GM12878 (cell line): ENCODE measurements at regions not wholly inside any gene's neighbourhood (a gene's known extent, or its start where the extent isn't known, plus 50 kb on each side); places are given as distances from the start of the nearest gene placed in this dataset.

Source experiments
- ATAC-seq: fragments of 200-7000 bp; cut with Tn5 transposase; 3 replicates; pipeline ENCODE4 v1.9.1; 2020; ENCODE audit warnings: mild to moderate bottlenecking, moderate library complexity
- BruUV-seq: library from RNA; stranded (reverse); fragments of 400-500 nt; replicated peaks from 2 replicates; lab custom pipeline; 2021; lab: Mats Ljungman, UMichigan
- CTCF ChIA-PET: fragments of 300-600 bp; sonication (Branson Sonifier 250); formaldehyde crosslinking; extraction: SDS; loops from one replicate; lab custom pipeline; 2021; ENCODE audit warnings: inconsistent platforms; lab: Yijun Ruan, JAX
- POLR2A ChIA-PET: fragments of 350-600 bp; formaldehyde crosslinking; extraction: SDS; loops from one replicate; lab custom pipeline; 2021; ENCODE audit warnings: inconsistent platforms; lab: Charles Lee
- RAD21 ChIA-PET: fragments of 300-600 bp; sonication (Branson Sonifier 250); formaldehyde crosslinking; loops from one replicate; lab custom pipeline; 2023; ENCODE audit warnings: antibody characterized with exemption; ENCODE audit not compliant: unreplicated experiment; lab: Charles Lee
- SMC1A ChIA-PET: fragments of 300-600 bp; sonication (Branson Sonifier 250); formaldehyde crosslinking; loops from one replicate; lab custom pipeline; 2023; ENCODE audit not compliant: unreplicated experiment, uncharacterized antibody; lab: Charles Lee
- DNase-seq: peaks from one replicate; pipeline ENCODE4 v3.0.0-alpha.2; 2011; ENCODE audit warnings: low read depth, low spot score
- FAIRE-seq: peaks from 3 replicates; lab custom pipeline; 2011; peaks lifted over from hg19 to GRCh38; lab: Jason Lieb, UNC
- H2AFZ ChIP-seq: 2 replicates; pipeline ENCODE4 v1.6.0; 2011; ENCODE audit warnings: low read depth, low read length, control low read depth; ENCODE audit not compliant: control insufficient read depth
- H3K27ac ChIP-seq: 2 replicates; pipeline ENCODE4 v1.5.1; 2011; ENCODE audit warnings: control low read depth; ENCODE audit not compliant: control insufficient read depth, insufficient read depth
- H3K27me3 ChIP-seq, 2 experiments: replicated peaks in 1 of 2; 2 replicates each; pipeline versions ENCODE4 v1.6.0 to v1.6.1; 2011; ENCODE audit warnings: low read length in 1 of 2; ENCODE audit not compliant: control insufficient read depth in 2 of 2, insufficient read depth in 2 of 2
- H3K36me3 ChIP-seq, 2 experiments: 2 replicates each; pipeline ENCODE4 v1.5.1; 2011; ENCODE audit warnings: low read length in 1 of 2; ENCODE audit not compliant: control insufficient read depth in 2 of 2, insufficient read depth in 2 of 2
- H3K4me1 ChIP-seq: 2 replicates; pipeline ENCODE4 v1.6.1; 2011; ENCODE audit warnings: mild to moderate bottlenecking, low read length, moderate library complexity, mixed read lengths; ENCODE audit not compliant: control insufficient read depth, insufficient read depth
- H3K4me2 ChIP-seq: 2 replicates; pipeline ENCODE4 v1.6.0; 2011; ENCODE audit warnings: control low read depth; ENCODE audit not compliant: control insufficient read depth, insufficient read depth
- H3K4me3 ChIP-seq: fragments of 200-600 bp; sonication (generic); 2 replicates; pipeline ENCODE4 v1.5.1; 2016
- H3K79me2 ChIP-seq: 2 replicates; pipeline ENCODE4 v1.6.0; 2011; ENCODE audit warnings: low read length; ENCODE audit not compliant: control insufficient read depth, insufficient read depth
- H3K9ac ChIP-seq: 2 replicates; pipeline ENCODE4 v1.8.0; 2011; ENCODE audit warnings: low read length, control low read depth, mixed read lengths; ENCODE audit not compliant: control insufficient read depth, insufficient read depth
- H3K9me3 ChIP-seq: replicated peaks from 3 replicates; pipeline ENCODE4 v1.5.1; 2011; ENCODE audit warnings: mild to moderate bottlenecking, low read length; ENCODE audit not compliant: control insufficient read depth, insufficient read depth
- H4K20me1 ChIP-seq: 2 replicates; pipeline ENCODE4 v1.6.0; 2011; ENCODE audit not compliant: control insufficient read depth, insufficient read depth
- EGR1 ChIP-seq, 2 experiments: IDR thresholded peaks; 1 replicate in 1 of 2; 2 replicates in 1 of 2; pipeline ENCODE4 v1.6.1; 2011 to 2012; ENCODE audit warnings: low read depth in 2 of 2, low read length in 2 of 2, borderline replicate concordance in 1 of 2, mild to moderate bottlenecking in 1 of 2, moderate library complexity in 1 of 2
- JUND ChIP-seq: IDR thresholded peaks from 2 replicates; pipeline ENCODE4 v1.6.1; 2012; ENCODE audit warnings: low read depth, mild to moderate bottlenecking, low read length, improper control_type of control experiment, moderate library complexity
- MTA3 ChIP-seq: IDR thresholded peaks from 2 replicates; pipeline ENCODE4 v1.6.1; 2012; ENCODE audit warnings: low read length, inconsistent platforms, borderline replicate concordance
- NFYA ChIP-seq: IDR thresholded peaks from 2 replicates; pipeline ENCODE4 v1.6.1; 2011; ENCODE audit warnings: low read depth, mild to moderate bottlenecking, low read length, improper control_type of control experiment, borderline replicate concordance
- STAT1 ChIP-seq: fragments of 450-650 bp; conservative IDR thresholded peaks from 2 replicates; pipeline ENCODE4 v1.6.1; 2014; ENCODE audit warnings: antibody characterized with exemption, mild to moderate bottlenecking
- TARDBP ChIP-seq: IDR thresholded peaks from 2 replicates; pipeline ENCODE4 v1.6.1; 2016; ENCODE audit warnings: borderline replicate concordance
- YBX1 ChIP-seq: fragments of 450-650 bp; IDR thresholded peaks from 2 replicates; pipeline ENCODE4 v1.6.1; 2016; ENCODE audit warnings: antibody characterized with exemption
- ZNF622 ChIP-seq: fragments of 450-650 bp; IDR thresholded peaks from 2 replicates; pipeline ENCODE4 v1.6.1; 2017; ENCODE audit warnings: mild to moderate bottlenecking, inconsistent platforms
- in situ Hi-C: fragments of 300-500 bp; cut with MboI; formaldehyde crosslinking; loops from 9 replicates; pipeline ENCODE4 v1.14.3; 2018; ENCODE audit warnings: mixed read lengths
- intact Hi-C: fragments of 100-400 bp; cut with micrococcal nuclease; formaldehyde crosslinking; loops from one replicate; pipeline ENCODE4 v1.14.2; 2022; ENCODE audit not compliant: unreplicated experiment
- TF ChIP-seq, protein P1 (sequence below): IDR thresholded peaks from 2 replicates; pipeline ENCODE4 v1.6.1; 2012; ENCODE audit warnings: mild to moderate bottlenecking, low read depth, low read length

GRCh38 chr20:24362080-24362479 is 107.3 kb upstream of the SYNDIG1 start:
- RAD21 ChIA-PET, result no interaction called here
- ATAC-seq, result no peak
- Histone ChIP-seq H3K4me1 (no peaks in the 10 kb centered on the region), H3K4me3 (no peak overlapping the region), H3K27me3 (no peaks in the 10 kb centered on the region), H4K20me1 (no peaks in the 10 kb centered on the region), H3K4me2 (no peak overlapping the region), H3K27ac (no peak overlapping the region), H3K36me3 (no peaks in the 10 kb centered on the region), H2AFZ (no peak overlapping the region), H3K9ac (no peak overlapping the region), H3K9me3 (no peaks in the 10 kb centered on the region; the same call in 2 of the 3 replicates), H3K79me2 (no peaks in the 10 kb centered on the region)
- TF ChIP-seq, protein P1, sequence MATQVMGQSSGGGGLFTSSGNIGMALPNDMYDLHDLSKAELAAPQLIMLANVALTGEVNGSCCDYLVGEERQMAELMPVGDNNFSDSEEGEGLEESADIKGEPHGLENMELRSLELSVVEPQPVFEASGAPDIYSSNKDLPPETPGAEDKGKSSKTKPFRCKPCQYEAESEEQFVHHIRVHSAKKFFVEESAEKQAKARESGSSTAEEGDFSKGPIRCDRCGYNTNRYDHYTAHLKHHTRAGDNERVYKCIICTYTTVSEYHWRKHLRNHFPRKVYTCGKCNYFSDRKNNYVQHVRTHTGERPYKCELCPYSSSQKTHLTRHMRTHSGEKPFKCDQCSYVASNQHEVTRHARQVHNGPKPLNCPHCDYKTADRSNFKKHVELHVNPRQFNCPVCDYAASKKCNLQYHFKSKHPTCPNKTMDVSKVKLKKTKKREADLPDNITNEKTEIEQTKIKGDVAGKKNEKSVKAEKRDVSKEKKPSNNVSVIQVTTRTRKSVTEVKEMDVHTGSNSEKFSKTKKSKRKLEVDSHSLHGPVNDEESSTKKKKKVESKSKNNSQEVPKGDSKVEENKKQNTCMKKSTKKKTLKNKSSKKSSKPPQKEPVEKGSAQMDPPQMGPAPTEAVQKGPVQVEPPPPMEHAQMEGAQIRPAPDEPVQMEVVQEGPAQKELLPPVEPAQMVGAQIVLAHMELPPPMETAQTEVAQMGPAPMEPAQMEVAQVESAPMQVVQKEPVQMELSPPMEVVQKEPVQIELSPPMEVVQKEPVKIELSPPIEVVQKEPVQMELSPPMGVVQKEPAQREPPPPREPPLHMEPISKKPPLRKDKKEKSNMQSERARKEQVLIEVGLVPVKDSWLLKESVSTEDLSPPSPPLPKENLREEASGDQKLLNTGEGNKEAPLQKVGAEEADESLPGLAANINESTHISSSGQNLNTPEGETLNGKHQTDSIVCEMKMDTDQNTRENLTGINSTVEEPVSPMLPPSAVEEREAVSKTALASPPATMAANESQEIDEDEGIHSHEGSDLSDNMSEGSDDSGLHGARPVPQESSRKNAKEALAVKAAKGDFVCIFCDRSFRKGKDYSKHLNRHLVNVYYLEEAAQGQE, result no peak
- TF ChIP-seq ZNF622 (no peak), JUND (no peak), STAT1 (no peak), MTA3 (no peak), YBX1 (no peak), EGR1 (IDR thresholded peaks at IDR 0.05; ENCODE audit: borderline replicate concordance in 1 of 2, low read depth in 2 of 2, low read length in 2 of 2) (no peak), TARDBP (no peak), NFYA (no peak)
- intact Hi-C loops (no loop called here), in situ Hi-C loops (no loop called here)
- CTCF ChIA-PET, result no interaction called here
- POLR2A ChIA-PET, result no interaction called here
- SMC1A ChIA-PET, result no interaction called here
- no peak for DNase-seq
- no TSS peak for BruUV-seq
- FAIRE-seq, result no peak
